ENCODE measurements at regions not wholly inside any gene's neighbourhood (a gene's known extent, or its start where the extent isn't known, plus 50 kb on each side); places are given as distances from the start of the nearest gene placed in this dataset.

DNA sequence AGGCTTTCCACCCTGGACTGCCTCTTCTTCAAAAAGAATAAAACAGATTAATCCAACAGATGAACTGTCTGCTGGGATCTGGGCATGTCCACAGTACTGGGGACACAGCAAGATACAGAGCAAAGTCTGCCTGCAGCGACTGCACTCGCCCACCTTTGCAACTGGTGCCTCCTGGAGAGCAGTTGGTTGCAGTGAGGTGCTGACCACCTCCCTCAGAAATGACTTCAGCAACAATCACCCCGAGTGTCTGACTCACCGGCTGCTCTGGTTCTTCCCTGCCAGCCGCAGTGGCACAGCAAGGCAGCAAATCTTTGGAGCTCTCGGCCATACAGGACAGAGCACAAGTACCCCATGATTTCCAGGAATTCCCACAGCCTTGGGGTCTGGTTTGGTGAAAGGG, 179.7 kb downstream of the ANAPC1 start:
- H3K4me2 ChIP-seq (ENCODE audit: low read length), result peak overlapping the region; percentile 50
- H3K27me3 ChIP-seq (ENCODE audit: control insufficient read depth, low read length), result no peaks in the 10 kb centered on the region
- H3K79me2 ChIP-seq (ENCODE audit: control insufficient read depth, low read length), result no peaks in the 10 kb centered on the region
- no peaks in the 10 kb centered on the region for H3K9me2 ChIP-seq (replicated peaks; ENCODE audit: control insufficient read depth, low read length)
- peaks cover 13% of the 10 kb centered on the region for H3F3A ChIP-seq (ENCODE audit: control insufficient read depth, insufficient read depth)
- no peaks in the 10 kb centered on the region for H4K20me1 ChIP-seq (ENCODE audit: control insufficient read depth, insufficient read depth, low read depth, low read length)
- H3K4me1 ChIP-seq (ENCODE audit: control insufficient read depth, low read length), result peaks cover 87% of the 10 kb centered on the region
- peak overlapping the region; percentile 94 for H3K27ac ChIP-seq (ENCODE audit: low read depth, low read length)
- no peaks in the 10 kb centered on the region for H3K9me3 ChIP-seq (ENCODE audit: control insufficient read depth, insufficient read depth, low read length)
- TF ChIP-seq, protein P1, sequence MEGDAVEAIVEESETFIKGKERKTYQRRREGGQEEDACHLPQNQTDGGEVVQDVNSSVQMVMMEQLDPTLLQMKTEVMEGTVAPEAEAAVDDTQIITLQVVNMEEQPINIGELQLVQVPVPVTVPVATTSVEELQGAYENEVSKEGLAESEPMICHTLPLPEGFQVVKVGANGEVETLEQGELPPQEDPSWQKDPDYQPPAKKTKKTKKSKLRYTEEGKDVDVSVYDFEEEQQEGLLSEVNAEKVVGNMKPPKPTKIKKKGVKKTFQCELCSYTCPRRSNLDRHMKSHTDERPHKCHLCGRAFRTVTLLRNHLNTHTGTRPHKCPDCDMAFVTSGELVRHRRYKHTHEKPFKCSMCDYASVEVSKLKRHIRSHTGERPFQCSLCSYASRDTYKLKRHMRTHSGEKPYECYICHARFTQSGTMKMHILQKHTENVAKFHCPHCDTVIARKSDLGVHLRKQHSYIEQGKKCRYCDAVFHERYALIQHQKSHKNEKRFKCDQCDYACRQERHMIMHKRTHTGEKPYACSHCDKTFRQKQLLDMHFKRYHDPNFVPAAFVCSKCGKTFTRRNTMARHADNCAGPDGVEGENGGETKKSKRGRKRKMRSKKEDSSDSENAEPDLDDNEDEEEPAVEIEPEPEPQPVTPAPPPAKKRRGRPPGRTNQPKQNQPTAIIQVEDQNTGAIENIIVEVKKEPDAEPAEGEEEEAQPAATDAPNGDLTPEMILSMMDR (IDR thresholded peaks at IDR 0.05; ENCODE audit: low read depth, low read length, poor library complexity, severe bottlenecking), result no peak
- TF ChIP-seq EZH2phosphoT487 (IDR thresholded peaks at IDR 0.05; ENCODE audit: borderline replicate concordance, low read length), result no peak
- H3K4me3 ChIP-seq (ENCODE audit: low read length), result peak overlapping the region; percentile 17; the same call in 1 of the 2 replicates
- H3K36me3 ChIP-seq (ENCODE audit: control insufficient read depth, low read length), result peaks cover 2% of the 10 kb centered on the region; the same call in 1 of the 2 replicates

DNA sequence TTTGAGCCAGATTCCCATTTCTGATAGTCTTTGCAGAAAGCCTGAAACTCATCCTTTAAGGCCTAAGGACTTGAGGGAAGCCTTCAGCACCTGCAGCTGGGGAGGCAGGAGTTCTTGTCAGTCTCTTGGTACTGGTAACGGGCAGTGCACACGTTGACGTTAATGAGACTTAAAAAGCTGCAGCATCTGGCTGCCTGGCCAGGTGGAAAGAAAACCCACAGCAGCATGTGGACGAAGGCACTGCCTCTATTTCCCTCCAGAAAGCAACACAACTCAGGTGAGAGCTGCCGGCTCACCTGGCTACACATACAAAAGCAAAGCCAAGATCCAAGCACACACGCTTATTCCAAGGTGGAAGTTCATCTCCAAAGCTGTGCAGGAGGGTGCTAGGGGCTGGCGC, 178.8 kb downstream of the ANAPC1 start:
- H3K9me3 ChIP-seq (ENCODE audit: control insufficient read depth, insufficient read depth, low read length), result no peaks in the 10 kb centered on the region
- peak overlapping the region; percentile 84 for H3K4me2 ChIP-seq (ENCODE audit: low read length)
- peak overlapping the region; percentile 65 for H3K4me3 ChIP-seq (ENCODE audit: low read length)
- H3K79me2 ChIP-seq (ENCODE audit: control insufficient read depth, low read length), result no peaks in the 10 kb centered on the region
- peaks cover 2% of the 10 kb centered on the region; the same call in 1 of the 2 replicates for H3K36me3 ChIP-seq (ENCODE audit: control insufficient read depth, low read length)
- peak overlapping the region; percentile 94 for H3K27ac ChIP-seq (ENCODE audit: low read depth, low read length)
- no peaks in the 10 kb centered on the region for H3K27me3 ChIP-seq (ENCODE audit: control insufficient read depth, low read length)
- peaks cover 94% of the 10 kb centered on the region for H3K4me1 ChIP-seq (ENCODE audit: control insufficient read depth, low read length)
- no peaks in the 10 kb centered on the region for H4K20me1 ChIP-seq (ENCODE audit: control insufficient read depth, insufficient read depth, low read depth, low read length)
- peaks cover 13% of the 10 kb centered on the region for H3F3A ChIP-seq (ENCODE audit: control insufficient read depth, insufficient read depth)
- TF ChIP-seq, protein P1 (IDR thresholded peaks at IDR 0.05; ENCODE audit: low read depth, low read length, poor library complexity, severe bottlenecking), result no peak
- no peak for TF ChIP-seq EZH2phosphoT487 (IDR thresholded peaks at IDR 0.05; ENCODE audit: borderline replicate concordance, low read length)
- H3K9me2 ChIP-seq (replicated peaks; ENCODE audit: control insufficient read depth, low read length), result no peaks in the 10 kb centered on the region

DNA sequence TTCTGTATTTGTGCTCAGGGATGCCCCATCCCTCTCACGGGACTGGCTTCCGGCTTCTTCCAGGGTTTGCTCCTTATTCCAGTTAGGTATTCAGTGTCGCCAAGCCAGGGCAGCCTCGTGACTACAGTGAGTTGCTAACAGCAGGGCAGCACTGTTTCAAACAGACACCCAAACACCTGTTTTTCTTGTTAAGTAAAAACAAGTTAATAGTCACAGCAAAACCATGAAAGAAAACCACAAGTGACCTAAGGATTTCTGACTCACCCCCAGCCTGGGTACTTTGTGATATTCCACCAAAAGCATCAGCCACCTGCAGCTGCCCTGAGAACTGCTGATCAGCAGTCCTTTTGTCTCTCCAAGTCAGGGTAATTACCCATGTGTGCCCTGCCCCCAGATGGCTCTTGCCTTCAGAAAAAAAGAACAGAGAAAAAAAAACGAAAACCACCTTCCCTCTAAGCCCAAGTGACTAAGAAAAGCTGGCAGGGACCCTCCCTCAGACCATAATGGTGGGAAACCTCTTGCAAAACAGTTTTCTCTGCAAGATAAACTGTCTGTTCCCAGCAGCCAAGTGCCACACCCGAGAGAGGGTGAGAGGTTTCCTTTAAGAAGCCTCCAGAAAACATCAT, 178.2 kb downstream of the ANAPC1 start:
- Histone ChIP-seq H3F3A (ENCODE audit: control insufficient read depth, insufficient read depth) (peaks cover 13% of the 10 kb centered on the region), H3K36me3 (ENCODE audit: control insufficient read depth, low read length) (peaks cover 2% of the 10 kb centered on the region; the same call in 1 of the 2 replicates), H3K9me3 (ENCODE audit: control insufficient read depth, insufficient read depth, low read length) (no peaks in the 10 kb centered on the region), H4K20me1 (ENCODE audit: control insufficient read depth, insufficient read depth, low read depth, low read length) (no peaks in the 10 kb centered on the region), H3K4me3 (ENCODE audit: low read length) (peak overlapping the region; percentile 65), H3K4me2 (ENCODE audit: low read length) (peak overlapping the region; percentile 84), H3K27ac (ENCODE audit: low read depth, low read length) (peak overlapping the region; percentile 94), H3K79me2 (ENCODE audit: control insufficient read depth, low read length) (no peaks in the 10 kb centered on the region), H3K9me2 (replicated peaks; ENCODE audit: control insufficient read depth, low read length) (no peaks in the 10 kb centered on the region), H3K4me1 (ENCODE audit: control insufficient read depth, low read length) (peaks cover 95% of the 10 kb centered on the region), H3K27me3 (ENCODE audit: control insufficient read depth, low read length) (no peaks in the 10 kb centered on the region)
- TF ChIP-seq, protein P1 (IDR thresholded peaks at IDR 0.05; ENCODE audit: low read depth, low read length, poor library complexity, severe bottlenecking), result no peak
- TF ChIP-seq EZH2phosphoT487 (IDR thresholded peaks at IDR 0.05; ENCODE audit: borderline replicate concordance, low read length), result no peak

Data from DOHH2 (cell line).